ENCODE measurements at regions not wholly inside any gene's neighbourhood (a gene's known extent, or its start where the extent isn't known, plus 50 kb on each side); places are given as distances from the start of the nearest gene placed in this dataset.
"Not testable (repeated sequence)": the region's sequence is repeated elsewhere in the genome, so short reads cannot be mapped to it uniquely, and the experiment has no call there.

- ATAC-seq = no peak
Measured at GRCh38 chr2:36235426-36235825, 120.2 kb upstream of the CRIM1 start.

DNA sequence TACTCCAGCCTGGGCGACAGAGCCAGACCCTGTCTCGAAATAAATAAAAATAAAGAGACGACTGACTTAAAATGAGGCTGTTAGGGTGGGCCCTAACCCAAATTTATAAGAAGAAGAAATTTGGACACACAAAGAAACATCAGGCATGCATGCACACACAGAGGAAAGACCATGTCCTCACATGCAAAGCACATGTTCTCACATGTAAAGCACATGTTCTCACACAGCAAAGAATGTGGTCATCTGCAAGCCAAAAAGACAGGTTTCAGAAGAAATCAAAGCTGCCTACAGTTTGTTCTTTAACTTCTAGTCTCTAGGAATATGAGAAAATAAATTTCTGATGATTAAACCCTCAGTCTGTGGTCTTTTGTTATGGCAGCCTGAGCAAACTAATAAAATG lies 132.3 kb upstream of the CRIM1 start:
- DNase-seq = no peak
- no peak for ATAC-seq

More at GRCh38 chr2:36235426-36235825, 120.2 kb upstream of the CRIM1 start:
- no peak for DNase-seq

- DNase-seq (no peak), ATAC-seq (no peak)
Measured at GRCh38 chr2:36222485-36222884, 133.1 kb upstream of the CRIM1 start.

- DNase-seq = no peak
- no peak for ATAC-seq
Measured at GRCh38 chr2:36214691-36215090, 140.9 kb upstream of the CRIM1 start.

- DNase-seq (no peak), ATAC-seq (no peak)
Measured at GRCh38 chr2:36203366-36203765, 152.2 kb upstream of the CRIM1 start.

DNA sequence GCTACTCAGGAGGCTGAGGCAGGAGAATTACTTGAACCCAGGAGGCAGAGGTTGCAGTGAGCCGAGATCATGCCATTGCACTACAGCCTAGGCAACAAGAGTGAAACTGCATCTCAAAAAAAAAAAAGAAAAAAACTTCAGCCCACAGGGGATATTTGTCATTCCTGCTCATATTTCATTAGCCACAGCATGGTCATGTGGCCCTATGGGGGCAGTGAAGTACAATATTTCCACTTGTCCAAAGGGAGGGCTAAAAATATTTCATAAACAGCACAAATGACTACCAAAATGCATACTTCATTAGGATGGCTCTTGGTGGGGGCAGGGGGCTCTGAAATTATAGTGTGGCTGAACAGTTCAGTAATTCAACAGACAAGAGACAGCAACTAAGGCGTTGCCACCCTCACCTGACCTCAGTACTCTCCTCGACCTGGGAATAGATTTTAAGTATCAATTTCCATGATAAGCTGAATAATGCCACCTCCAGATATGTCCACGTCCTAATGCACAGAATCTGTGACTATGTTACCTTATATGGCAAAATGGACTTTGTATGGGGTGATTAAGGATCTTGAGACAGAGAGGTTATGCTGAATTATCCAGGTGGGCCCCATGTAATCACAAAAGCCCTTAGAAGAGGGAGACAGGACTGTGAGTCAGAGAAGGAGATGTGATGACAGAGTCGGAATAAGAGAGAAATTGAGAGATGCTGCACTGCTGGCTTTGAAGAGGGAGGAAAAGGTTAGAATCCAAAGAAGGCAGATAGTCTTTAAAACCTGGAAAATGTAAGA lies 158.2 kb upstream of the CRIM1 start:
- no peak for DNase-seq
- no peak for ATAC-seq

GRCh38 chr2:36193680-36194079 lies 161.9 kb upstream of the CRIM1 start:
- no peak for ATAC-seq

DNA sequence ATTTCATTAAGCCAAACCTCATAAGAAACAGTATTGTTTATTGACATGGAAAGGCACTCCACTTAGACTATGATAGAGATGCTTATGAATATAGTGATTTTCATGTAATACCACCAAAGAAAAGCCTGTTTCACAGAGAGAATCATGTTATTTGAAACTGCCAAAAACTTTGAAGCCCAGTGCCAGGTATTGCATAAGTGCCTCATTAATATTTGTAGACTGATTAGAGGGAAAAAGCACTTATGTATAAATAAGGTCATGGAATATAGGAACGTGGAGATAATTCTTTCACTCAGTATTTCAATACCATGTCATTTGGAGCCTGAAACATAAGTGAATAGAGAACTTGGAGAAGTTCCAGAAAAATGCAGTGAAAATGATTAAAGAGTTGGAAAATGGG lies 162.6 kb upstream of the CRIM1 start:
- DNase-seq = no peak
- no peak for ATAC-seq

More at GRCh38 chr2:36193680-36194079, 161.9 kb upstream of the CRIM1 start:
- no peak for DNase-seq

- DNase-seq (no peak), ATAC-seq (no peak)
Measured at GRCh38 chr2:36190097-36190496, 165.5 kb upstream of the CRIM1 start.

DNA sequence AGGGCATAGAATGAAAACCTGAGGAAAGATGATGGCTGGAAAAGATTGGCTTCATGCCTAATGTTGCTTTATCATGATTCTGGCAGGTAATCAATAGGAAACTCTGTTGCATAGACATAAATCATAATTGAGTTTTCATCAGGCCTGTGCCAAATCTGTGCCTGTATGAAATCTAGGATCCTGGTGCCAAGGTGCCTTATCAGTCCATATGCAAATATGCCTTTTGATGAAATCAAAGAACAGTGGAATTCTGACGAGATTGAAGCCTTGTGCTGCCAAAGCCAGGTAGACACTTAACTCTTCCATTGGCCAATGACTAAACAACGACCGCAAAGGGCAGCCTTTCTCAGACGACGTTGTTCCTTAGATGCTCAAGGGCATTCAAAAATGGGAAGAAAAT lies 170.0 kb upstream of the CRIM1 start:
- DNase-seq (no peak), ATAC-seq (no peak)

GRCh38 chr2:36184848-36185247 lies 170.7 kb upstream of the CRIM1 start:
- DNase-seq (no peak), ATAC-seq (no peak)

- not testable (repeated sequence) for DNase-seq
Measured at GRCh38 chr2:36180789-36181482, 174.6 kb upstream of the CRIM1 start.

GRCh38 chr2:36180293-36180692 lies 175.3 kb upstream of the CRIM1 start:
- not testable (repeated sequence) for ATAC-seq, DNase-seq

More at GRCh38 chr2:36180789-36181482, 174.6 kb upstream of the CRIM1 start:
- not testable (repeated sequence) for ATAC-seq

DNA sequence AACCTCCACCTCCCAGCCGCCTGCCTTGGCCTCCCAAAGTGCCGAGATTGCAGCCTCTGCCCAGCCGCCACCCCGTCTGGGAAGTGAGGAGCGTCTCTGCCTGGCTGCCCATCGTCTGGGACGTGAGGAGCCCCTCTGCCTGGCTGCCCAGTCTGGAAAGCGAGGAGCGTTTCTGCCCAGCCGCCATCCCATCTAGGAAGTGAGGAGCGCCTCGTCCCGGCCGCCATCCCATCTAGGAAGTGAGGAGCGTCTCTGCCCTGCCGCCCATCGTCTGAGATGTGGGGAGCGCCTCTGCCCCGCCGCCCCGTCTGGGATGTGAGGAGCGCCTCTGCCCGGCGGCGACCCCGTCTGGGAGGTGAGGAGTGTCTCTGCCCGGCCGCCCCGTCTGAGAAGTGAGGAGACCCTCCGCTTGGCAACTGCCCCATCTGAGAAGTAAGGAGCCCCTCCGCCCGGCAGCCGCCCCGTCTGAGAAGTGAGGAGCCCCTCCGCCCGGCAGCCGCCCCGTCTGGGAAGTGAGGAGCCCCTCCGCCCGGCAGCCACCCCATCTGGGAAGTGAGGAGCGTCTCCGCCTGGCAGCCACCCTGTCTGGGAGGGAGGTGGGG lies 175.8 kb upstream of the CRIM1 start:
- ATAC-seq, DNase-seq: not testable (repeated sequence)

DNA sequence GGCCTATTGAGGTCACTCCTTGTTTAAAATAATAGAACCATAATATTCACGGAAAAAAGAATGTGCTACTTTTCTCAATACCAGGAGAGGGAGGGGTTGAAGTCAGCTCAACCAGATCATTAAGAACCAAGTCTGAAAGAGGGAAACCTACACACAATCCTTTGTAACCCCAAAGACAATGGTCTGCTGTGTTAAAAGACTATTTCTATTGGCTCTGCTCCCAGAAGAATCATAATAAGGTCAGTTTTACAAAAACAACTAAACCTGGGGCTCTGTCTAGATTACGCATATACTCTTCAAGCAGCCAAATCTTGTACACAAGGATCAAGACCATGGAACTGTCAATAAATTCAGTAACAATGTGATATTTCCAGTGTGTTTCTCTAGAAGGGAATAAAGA lies 177.2 kb upstream of the CRIM1 start:
- no peak for ATAC-seq
- DNase-seq = no peak

DNA sequence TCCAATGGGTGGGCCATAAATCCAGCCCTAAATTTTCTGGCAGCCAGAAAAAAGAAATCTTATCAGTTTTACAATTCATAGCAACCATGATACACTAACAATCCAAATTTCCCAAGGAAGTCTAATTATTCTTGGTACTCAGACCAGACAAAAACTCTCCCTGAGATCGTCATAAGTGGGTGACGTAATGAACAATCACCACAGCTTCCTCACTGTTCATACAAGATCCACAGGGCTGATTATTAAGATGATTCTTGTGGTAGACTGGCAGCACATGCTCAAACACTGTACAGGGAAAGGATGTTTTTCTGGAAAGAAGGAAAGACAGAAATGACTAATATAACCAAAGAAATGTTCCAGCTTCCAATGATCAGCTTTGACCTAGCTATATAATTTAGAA lies 178.3 kb upstream of the CRIM1 start:
- ATAC-seq (no peak), DNase-seq (no peak)

DNA sequence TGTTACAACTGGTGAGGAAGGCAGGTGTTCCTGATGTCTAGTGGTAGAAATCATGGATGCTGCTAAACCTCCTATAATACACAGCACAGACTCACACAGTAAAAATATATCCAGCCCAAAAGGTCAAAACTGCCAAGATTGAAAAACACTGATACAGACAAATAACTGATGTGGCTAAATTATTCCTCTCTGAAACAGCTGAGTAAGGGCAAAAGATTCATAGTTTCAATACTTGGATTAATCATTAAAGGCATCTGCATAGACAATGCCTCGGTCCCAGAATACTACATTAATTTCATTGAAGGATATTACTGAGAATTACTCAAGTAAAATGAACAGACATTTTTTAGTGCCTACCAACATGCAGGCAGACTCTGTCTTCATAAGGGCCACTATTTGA lies 180.7 kb upstream of the CRIM1 start:
- no peak for DNase-seq
- no peak for ATAC-seq

DNA sequence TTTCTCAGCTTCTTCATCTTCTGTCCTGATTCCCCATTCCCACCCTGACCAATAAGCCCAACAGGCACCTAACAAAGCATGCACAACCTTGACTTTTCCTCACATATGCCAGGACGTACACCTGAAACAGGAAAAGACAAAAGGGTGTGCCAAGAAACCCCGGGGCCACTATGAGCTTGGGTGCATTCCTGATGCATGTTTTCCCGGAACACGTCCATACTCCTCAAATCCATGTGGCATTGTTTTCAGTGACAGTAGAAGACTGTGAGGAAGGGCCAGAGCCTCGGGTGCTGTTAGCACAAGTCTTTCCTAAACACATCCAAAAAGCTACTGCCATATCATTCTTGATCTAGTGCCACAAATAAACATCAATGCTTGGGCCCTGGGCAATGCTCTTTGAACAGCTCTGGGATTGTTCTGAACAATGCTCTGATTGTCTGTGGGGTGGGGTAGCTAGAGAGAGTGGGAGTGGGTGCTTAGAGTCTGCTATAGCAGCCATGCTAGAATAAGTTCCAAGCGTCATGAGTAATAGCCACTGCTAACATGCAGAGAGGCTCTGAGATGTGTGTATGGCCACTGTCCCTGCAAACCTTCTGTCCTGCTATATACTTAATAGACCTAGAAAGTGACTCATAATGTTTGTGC lies 181.7 kb upstream of the CRIM1 start:
- ATAC-seq (no peak), DNase-seq (no peak)

- ATAC-seq (no peak), DNase-seq (no peak)
Measured at GRCh38 chr2:36172824-36173223, 182.8 kb upstream of the CRIM1 start.

- DNase-seq (no peak), ATAC-seq (no peak)
Measured at GRCh38 chr2:36170805-36171204, 184.8 kb upstream of the CRIM1 start.

- ATAC-seq (no peak), DNase-seq (no peak)
Measured at GRCh38 chr2:36169843-36170242, 185.7 kb upstream of the CRIM1 start.

DNA sequence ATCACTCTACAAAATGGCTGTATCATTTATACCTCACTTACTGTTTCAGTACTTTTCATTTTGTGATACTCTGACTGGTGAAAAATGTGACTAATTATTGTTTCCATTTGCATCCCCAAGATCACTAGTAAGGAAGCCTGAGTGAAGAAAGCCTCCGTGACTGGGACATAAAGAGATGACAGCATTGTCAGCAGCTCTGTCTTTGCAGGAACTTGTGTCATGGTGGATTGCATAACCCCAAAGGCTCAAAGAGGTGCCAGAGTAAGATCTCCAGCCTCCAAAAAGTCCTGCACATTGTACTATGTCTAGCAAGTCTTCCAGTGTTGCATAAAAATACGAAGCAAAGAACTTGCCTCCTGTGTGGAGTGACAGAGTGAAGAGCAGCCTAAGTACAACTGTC lies 187.5 kb upstream of the CRIM1 start:
- ATAC-seq (no peak), DNase-seq (no peak)

DNA sequence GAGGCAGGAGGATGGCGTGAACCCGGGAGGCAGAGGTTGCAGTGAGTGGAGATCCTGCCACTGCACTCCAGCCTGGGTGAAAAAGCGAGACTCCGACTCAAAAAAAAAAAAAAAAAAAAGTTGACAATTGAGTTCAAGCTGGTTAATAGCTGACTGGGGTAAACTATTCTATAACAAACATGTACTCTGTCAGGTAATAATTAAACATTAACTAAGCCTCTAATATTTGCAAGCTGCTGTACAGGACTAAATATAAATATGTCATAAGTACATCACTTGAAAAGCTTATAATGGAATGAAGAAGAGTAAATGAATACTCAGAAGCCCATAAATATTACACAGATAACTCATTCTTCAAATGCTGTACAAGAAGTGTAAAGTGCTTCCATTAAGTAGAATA lies 190.4 kb upstream of the CRIM1 start:
- no peak for ATAC-seq
- DNase-seq = no peak
